Fibroblast of the aortic adventitia (primary cell): ENCODE measurements at regions not wholly inside any gene's neighbourhood (a gene's known extent, or its start where the extent isn't known, plus 50 kb on each side); places are given as distances from the start of the nearest gene placed in this dataset.

ENCODE experiments used
- DNase-seq: peaks from one replicate; pipeline ENCODE4 v3.0.0-alpha.2; 2010; ENCODE audit warnings: low read depth
- H3K4me3 ChIP-seq: 2 replicates; pipeline ENCODE4 v1.5.1; 2011; ENCODE audit warnings: low read depth, mild to moderate bottlenecking, control low read depth, low read length, moderate library complexity
- TF ChIP-seq, protein P1 (sequence below): IDR thresholded peaks from 2 replicates; pipeline ENCODE4 v1.5.1; 2011; ENCODE audit warnings: mild to moderate bottlenecking, low read length, control low read depth, inconsistent platforms; ENCODE audit not compliant: insufficient read depth

DNA sequence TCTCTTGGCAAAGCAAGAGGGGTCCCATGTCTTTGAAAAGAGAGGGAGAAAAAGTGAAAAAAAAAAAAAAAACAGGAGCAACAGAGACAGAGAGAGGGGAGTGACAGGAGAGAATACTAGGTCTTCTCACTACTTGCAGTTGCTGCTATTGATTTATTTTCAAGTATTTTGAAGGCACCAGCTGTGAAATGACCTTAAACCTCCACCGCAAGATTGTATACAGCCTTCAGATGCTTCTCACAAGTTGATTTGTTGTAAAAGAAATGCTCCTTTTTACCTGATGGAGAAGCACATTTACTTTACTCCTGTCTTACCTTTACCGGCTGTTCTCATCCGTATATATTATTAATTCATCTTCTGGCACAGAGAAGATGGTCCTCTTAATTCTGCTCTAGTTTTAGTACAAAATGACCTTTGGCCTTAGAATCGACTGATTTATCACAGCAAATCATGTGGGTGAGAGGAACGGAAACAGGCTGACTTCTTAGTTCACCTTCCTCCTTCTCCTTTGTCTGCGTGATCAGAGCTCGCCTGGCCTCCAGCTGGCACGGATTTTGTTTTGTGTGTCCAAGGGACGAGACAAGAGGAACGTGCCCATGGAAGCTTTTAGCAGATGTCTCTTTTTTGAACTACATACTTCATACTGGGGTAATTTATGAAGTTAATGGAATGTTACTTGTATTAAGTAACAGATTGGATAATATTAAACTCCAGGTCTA, 82.4 kb upstream of the PACRGL start:
- H3K4me3 ChIP-seq, result no peak overlapping the region
- DNase-seq, result no peak
- TF ChIP-seq, protein P1, sequence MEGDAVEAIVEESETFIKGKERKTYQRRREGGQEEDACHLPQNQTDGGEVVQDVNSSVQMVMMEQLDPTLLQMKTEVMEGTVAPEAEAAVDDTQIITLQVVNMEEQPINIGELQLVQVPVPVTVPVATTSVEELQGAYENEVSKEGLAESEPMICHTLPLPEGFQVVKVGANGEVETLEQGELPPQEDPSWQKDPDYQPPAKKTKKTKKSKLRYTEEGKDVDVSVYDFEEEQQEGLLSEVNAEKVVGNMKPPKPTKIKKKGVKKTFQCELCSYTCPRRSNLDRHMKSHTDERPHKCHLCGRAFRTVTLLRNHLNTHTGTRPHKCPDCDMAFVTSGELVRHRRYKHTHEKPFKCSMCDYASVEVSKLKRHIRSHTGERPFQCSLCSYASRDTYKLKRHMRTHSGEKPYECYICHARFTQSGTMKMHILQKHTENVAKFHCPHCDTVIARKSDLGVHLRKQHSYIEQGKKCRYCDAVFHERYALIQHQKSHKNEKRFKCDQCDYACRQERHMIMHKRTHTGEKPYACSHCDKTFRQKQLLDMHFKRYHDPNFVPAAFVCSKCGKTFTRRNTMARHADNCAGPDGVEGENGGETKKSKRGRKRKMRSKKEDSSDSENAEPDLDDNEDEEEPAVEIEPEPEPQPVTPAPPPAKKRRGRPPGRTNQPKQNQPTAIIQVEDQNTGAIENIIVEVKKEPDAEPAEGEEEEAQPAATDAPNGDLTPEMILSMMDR, result no peak

- no peak overlapping the region for H3K4me3 ChIP-seq
- TF ChIP-seq, protein P1, result no peak
- no peak for DNase-seq
These were observed 81.5 kb upstream of the PACRGL start for GRCh38 chr4:20618731-20619130.

DNA sequence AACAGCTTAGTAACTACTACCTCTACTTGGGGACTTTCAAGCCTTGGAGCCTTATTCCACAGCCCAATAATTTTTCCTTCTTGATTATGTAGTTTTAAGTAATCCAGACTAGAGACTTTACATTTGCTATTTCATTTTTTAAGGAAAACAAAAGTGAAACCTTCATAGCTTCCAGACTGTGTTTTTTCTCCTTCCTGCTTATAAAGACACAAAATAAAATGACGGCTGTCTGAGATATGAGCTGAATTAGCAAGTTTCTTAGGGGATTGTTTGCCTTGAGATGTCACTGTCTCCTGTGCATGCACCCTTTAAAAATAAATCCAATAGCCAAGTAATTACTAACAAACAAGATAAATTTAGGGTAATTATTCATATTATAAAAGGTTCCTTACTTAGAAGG, 78.8 kb upstream of the PACRGL start:
- H3K4me3 ChIP-seq, result no peak overlapping the region
- TF ChIP-seq, protein P1, result no peak
- no peak for DNase-seq

DNA sequence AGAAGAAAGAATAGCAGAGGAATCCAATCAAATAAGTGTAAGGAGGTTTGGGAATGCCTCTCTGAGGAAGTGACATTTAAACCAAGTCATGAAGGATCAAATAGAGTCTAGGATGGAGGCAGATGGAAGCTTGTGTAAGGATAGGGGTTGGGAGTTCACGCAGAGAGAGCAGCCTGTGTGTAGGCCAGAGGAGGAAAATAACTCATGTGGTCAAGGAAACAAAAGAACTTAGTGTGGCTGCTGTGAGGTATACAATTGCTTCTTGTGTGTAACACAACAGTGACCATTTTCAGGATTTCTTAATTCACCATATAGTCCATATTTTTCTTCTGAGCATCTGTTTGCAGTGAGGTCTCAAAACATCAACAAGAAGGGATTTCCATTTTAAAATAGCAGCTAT, 77.6 kb upstream of the PACRGL start:
- H3K4me3 ChIP-seq, result no peak overlapping the region
- TF ChIP-seq, protein P1, result no peak
- no peak for DNase-seq

GRCh38 chr4:20623939-20624338, 76.3 kb upstream of the PACRGL start:
- TF ChIP-seq, protein P1, result no peak
- no peak for DNase-seq

DNA sequence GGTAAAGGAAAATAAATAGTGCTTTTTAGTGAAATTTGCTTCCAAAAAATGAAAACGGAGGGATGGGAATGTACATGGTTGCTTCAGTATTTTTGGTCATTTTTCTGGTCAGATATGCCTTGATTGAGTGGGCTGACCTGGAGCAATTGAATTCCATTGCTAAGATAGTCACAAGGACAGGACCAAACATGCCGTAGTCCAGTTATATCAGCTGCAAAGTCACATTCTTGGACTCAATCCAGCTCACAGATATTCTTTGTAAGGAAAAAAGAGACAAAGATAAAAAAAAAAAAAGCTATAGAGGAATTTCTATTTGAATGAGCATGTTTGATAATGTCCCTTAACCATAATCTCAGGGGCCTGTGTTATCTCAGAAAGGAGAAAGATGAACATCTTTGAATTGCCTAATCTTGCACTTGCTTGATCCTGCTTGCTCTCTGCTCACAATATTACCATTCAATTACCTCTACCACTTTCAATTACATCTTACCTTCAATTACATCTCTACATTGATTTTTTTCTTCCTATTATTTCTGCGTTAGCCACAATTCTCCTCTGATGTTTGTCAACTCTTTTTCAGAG, 75.4 kb upstream of the PACRGL start:
- H3K4me3 ChIP-seq, result no peak overlapping the region
- peak; percentile 80 for DNase-seq
- TF ChIP-seq, protein P1, result no peak

More at GRCh38 chr4:20623939-20624338, 76.3 kb upstream of the PACRGL start:
- H3K4me3 ChIP-seq, result no peak overlapping the region

GRCh38 chr4:20625426-20625825, 74.8 kb upstream of the PACRGL start:
- H3K4me3 ChIP-seq, result no peak overlapping the region
- no peak for DNase-seq
- TF ChIP-seq, protein P1, result no peak
